IMR-90 (cell line): ENCODE measurements at regions not wholly inside any gene's neighbourhood (a gene's known extent, or its start where the extent isn't known, plus 50 kb on each side); places are given as distances from the start of the nearest gene placed in this dataset.

Experiments used
- ATAC-seq: fragments of 200-7000 bp; cut with Tn5 transposase; 2 replicates; pipeline ENCODE4 v1.9.1; 2020; ENCODE audit warnings: low read depth, mild to moderate bottlenecking, moderate library complexity
- BruUV-seq: library from RNA; stranded (reverse); fragments of 400-500 nt; replicated peaks from 2 replicates; lab custom pipeline; 2021; lab: Mats Ljungman, UMichigan
- CTCF ChIA-PET: fragments of 300-600 bp; formaldehyde crosslinking; extraction: SDS; loops from one replicate; lab custom pipeline; 2021; ENCODE audit warnings: antibody characterized with exemption; lab: Yijun Ruan, JAX
- POLR2A ChIA-PET: fragments of 300-600 bp; sonication (Branson Sonifier 250); formaldehyde crosslinking; loops from one replicate; lab custom pipeline; 2022; ENCODE audit warnings: antibody characterized with exemption; ENCODE audit not compliant: unreplicated experiment; lab: Charles Lee
- DNase-seq: peaks from one replicate; pipeline ENCODE4 v3.0.0; 2013
- H2AFZ ChIP-seq: replicated peaks from 2 replicates; pipeline ENCODE3; 2013; ENCODE audit warnings: low read length, mild to moderate bottlenecking; ENCODE audit not compliant: poor library complexity
- H2AK5ac ChIP-seq: 2 replicates; pipeline ENCODE4 v1.6.1; 2013; ENCODE audit warnings: low read depth, low read length, inconsistent platforms
- H2AK9ac ChIP-seq: replicated peaks from 2 replicates; pipeline ENCODE3; 2013; ENCODE audit warnings: mild to moderate bottlenecking, low read depth, low read length, moderate library complexity; ENCODE audit not compliant: poor library complexity
- H2BK120ac ChIP-seq: 2 replicates; pipeline ENCODE4 v1.6.1; 2013; ENCODE audit warnings: low read depth, low read length, inconsistent platforms
- H2BK15ac ChIP-seq: 3 replicates; pipeline ENCODE4 v1.6.1; 2013; ENCODE audit warnings: low read depth, low read length, inconsistent platforms
- H2BK20ac ChIP-seq: 2 replicates; pipeline ENCODE4 v1.6.1; 2013; ENCODE audit warnings: low read depth, mild to moderate bottlenecking, inconsistent platforms, low read length, moderate library complexity
- H2BK5ac ChIP-seq: 2 replicates; pipeline ENCODE4 v1.6.1; 2013; ENCODE audit warnings: mild to moderate bottlenecking, low read depth, low read length, inconsistent platforms; ENCODE audit not compliant: poor library complexity, severe bottlenecking
- H3K14ac ChIP-seq: replicated peaks from 2 replicates; pipeline ENCODE4 v1.6.1; 2013; ENCODE audit warnings: low read depth, low read length, inconsistent platforms
- H3K18ac ChIP-seq: 2 replicates; pipeline ENCODE4 v1.6.1; 2013; ENCODE audit warnings: low read depth, low read length, control low read depth
- H3K23ac ChIP-seq: 2 replicates; pipeline ENCODE4 v1.6.1; 2013; ENCODE audit warnings: low read depth, low read length, inconsistent platforms
- H3K27ac ChIP-seq: 2 replicates; pipeline ENCODE4 v1.5.1; 2013; ENCODE audit warnings: mild to moderate bottlenecking, control low read depth, low read length; ENCODE audit not compliant: insufficient read depth
- H3K27me3 ChIP-seq: 2 replicates; pipeline ENCODE4 v1.6.1; 2013; ENCODE audit warnings: low read length; ENCODE audit not compliant: control insufficient read depth, insufficient read depth
- H3K36me3 ChIP-seq: 2 replicates; pipeline ENCODE4 v1.6.1; 2013; ENCODE audit warnings: low read length, mixed read lengths; ENCODE audit not compliant: control insufficient read depth, insufficient read depth
- H3K4ac ChIP-seq: 2 replicates; pipeline ENCODE4 v1.6.1; 2013; ENCODE audit warnings: low read depth, low read length, inconsistent platforms
- H3K4me1 ChIP-seq: 2 replicates; pipeline ENCODE4 v1.6.1; 2013; ENCODE audit warnings: low read length, mixed read lengths; ENCODE audit not compliant: control insufficient read depth, insufficient read depth
- H3K4me2 ChIP-seq: 2 replicates; pipeline ENCODE4 v1.6.1; 2013; ENCODE audit warnings: low read depth, mild to moderate bottlenecking, control low read depth, low read length, moderate library complexity
- H3K4me3 ChIP-seq: 2 replicates; pipeline ENCODE4 v1.5.1; 2013; ENCODE audit warnings: low read depth, mild to moderate bottlenecking, control low read depth, low read length, moderate library complexity; ENCODE audit not compliant: insufficient read depth
- H3K56ac ChIP-seq: 2 replicates; pipeline ENCODE4 v1.6.1; 2013; ENCODE audit warnings: low read length, inconsistent platforms; ENCODE audit not compliant: insufficient read depth; ENCODE audit errors: extremely low read depth
- H3K79me1 ChIP-seq, 2 experiments: 2 replicates each; pipeline ENCODE4 v1.6.1; 2013; ENCODE audit warnings: low read length in 2 of 2, inconsistent platforms in 1 of 2, low read depth in 1 of 2
- H3K9ac ChIP-seq: 2 replicates; pipeline ENCODE4 v1.6.1; 2013; ENCODE audit warnings: low read depth, low read length, control low read depth
- H3K9me1 ChIP-seq: 2 replicates; pipeline ENCODE4 v1.6.1; 2013; ENCODE audit warnings: low read length, inconsistent platforms; ENCODE audit not compliant: insufficient read depth
- H3K9me3 ChIP-seq: 2 replicates; pipeline ENCODE4 v1.6.1; 2013; ENCODE audit warnings: low read length; ENCODE audit not compliant: control insufficient read depth, insufficient read depth
- H4K20me1 ChIP-seq: 2 replicates; pipeline ENCODE4 v1.6.1; 2013; ENCODE audit warnings: low read length, inconsistent platforms; ENCODE audit not compliant: insufficient read depth
- H4K5ac ChIP-seq: 2 replicates; pipeline ENCODE4 v1.6.1; 2013; ENCODE audit warnings: mild to moderate bottlenecking, low read depth, low read length, control low read depth
- H4K8ac ChIP-seq, 2 experiments: 2 replicates each; pipeline ENCODE4 v1.6.1; 2013; ENCODE audit warnings: low read depth in 2 of 2, low read length in 2 of 2, control low read depth in 1 of 2, inconsistent platforms in 1 of 2
- H4K91ac ChIP-seq: 2 replicates; pipeline ENCODE4 v1.6.1; 2013; ENCODE audit warnings: low read depth, low read length, inconsistent platforms; ENCODE audit not compliant: insufficient read depth
- NFE2L2 ChIP-seq: fragments of 150-350 bp; IDR thresholded peaks from 2 replicates; pipeline ENCODE4 v1.6.1; 2016; ENCODE audit warnings: low read depth, mild to moderate bottlenecking, low read length
- WGBS, 2 experiments: methylation state at CpG; one replicate each; pipeline versions ENCODE4 v1.1.5 to v1.1.7; 2013; ENCODE audit warnings: missing lambda C conversion rate in 2 of 2; ENCODE audit not compliant: insufficient read length in 1 of 2; ENCODE audit errors: extremely low coverage in 2 of 2; 5-methylcytosine and 5-hydroxymethylcytosine counted together
- dilution Hi-C: fragments of 300-500 bp; cut with HindIII; formaldehyde crosslinking; loops from one replicate; pipeline ENCODE4 v1.14.3; 2018; ENCODE audit warnings: low sequenced_read_pairs; ENCODE audit not compliant: unreplicated experiment
- in situ Hi-C: fragments of 300-500 bp; cut with MboI; formaldehyde crosslinking; loops from 3 replicates; pipeline ENCODE4 v1.14.3; 2019; ENCODE audit warnings: low sequenced_read_pairs, inconsistent platforms, mixed read lengths
- intact Hi-C: fragments of 100-400 bp; cut with micrococcal nuclease; formaldehyde crosslinking; loops from 2 replicates; pipeline ENCODE4 v1.10.0; 2022
- TF ChIP-seq, protein P1 (sequence below): fragments of 150-350 bp; IDR thresholded peaks from 2 replicates; pipeline ENCODE4 v1.6.1; 2017; ENCODE audit warnings: mild to moderate bottlenecking, antibody characterized with exemption, low read length, low read depth
- TF ChIP-seq, protein P2 (sequence below): fragments of 150-350 bp; IDR thresholded peaks from 2 replicates; pipeline ENCODE4 v1.6.1; 2016; ENCODE audit warnings: low read depth, mild to moderate bottlenecking, low read length, moderate library complexity, borderline replicate concordance

GRCh38 chr12:92332552-92332951, 186.9 kb upstream of the BTG1 start:
- H3K56ac ChIP-seq, result no peak overlapping the region
- no peaks in the 10 kb centered on the region for H3K36me3 ChIP-seq
- ATAC-seq (no peak), DNase-seq (no peak)
- H3K4me2 ChIP-seq, result no peak overlapping the region
- no peak overlapping the region for H2AK5ac ChIP-seq
- WGBS, 2 experiments, result 100% methylated on average over 1 of the region's 2 CpGs; no CpG with 5 or more reads in 1 of the 2 experiments
- TF ChIP-seq, protein P1, sequence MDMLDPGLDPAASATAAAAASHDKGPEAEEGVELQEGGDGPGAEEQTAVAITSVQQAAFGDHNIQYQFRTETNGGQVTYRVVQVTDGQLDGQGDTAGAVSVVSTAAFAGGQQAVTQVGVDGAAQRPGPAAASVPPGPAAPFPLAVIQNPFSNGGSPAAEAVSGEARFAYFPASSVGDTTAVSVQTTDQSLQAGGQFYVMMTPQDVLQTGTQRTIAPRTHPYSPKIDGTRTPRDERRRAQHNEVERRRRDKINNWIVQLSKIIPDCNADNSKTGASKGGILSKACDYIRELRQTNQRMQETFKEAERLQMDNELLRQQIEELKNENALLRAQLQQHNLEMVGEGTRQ, result no peak
- no peak for TF ChIP-seq NFE2L2
- TF ChIP-seq, protein P2, sequence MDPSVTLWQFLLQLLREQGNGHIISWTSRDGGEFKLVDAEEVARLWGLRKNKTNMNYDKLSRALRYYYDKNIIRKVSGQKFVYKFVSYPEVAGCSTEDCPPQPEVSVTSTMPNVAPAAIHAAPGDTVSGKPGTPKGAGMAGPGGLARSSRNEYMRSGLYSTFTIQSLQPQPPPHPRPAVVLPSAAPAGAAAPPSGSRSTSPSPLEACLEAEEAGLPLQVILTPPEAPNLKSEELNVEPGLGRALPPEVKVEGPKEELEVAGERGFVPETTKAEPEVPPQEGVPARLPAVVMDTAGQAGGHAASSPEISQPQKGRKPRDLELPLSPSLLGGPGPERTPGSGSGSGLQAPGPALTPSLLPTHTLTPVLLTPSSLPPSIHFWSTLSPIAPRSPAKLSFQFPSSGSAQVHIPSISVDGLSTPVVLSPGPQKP, result no peak
- ChIA-PET POLR2A (no interaction called here), CTCF (no interaction called here)
- H2AFZ ChIP-seq, result no peak overlapping the region
- intact Hi-C loops, result no loop called here
- H3K14ac ChIP-seq, result no peak overlapping the region
- H2BK20ac ChIP-seq, result no peak overlapping the region
- no peak overlapping the region for H4K8ac ChIP-seq
- no peak overlapping the region for H2BK120ac ChIP-seq
- no peaks in the 10 kb centered on the region for H3K9me3 ChIP-seq
- no peaks in the 10 kb centered on the region for H3K9me1 ChIP-seq
- no peaks in the 10 kb centered on the region for H4K20me1 ChIP-seq
- no peaks in the 10 kb centered on the region for H3K79me1 ChIP-seq
- H3K4ac ChIP-seq, result no peak overlapping the region
- no peak overlapping the region for H3K9ac ChIP-seq
- in situ Hi-C loops, result no loop called here
- no peak overlapping the region for H2BK5ac ChIP-seq
- H4K91ac ChIP-seq, result no peak overlapping the region
- no peak overlapping the region for H3K23ac ChIP-seq
- H3K4me3 ChIP-seq, result no peak overlapping the region
- no peak overlapping the region for H4K5ac ChIP-seq
- no peaks in the 10 kb centered on the region for H3K4me1 ChIP-seq
- no TSS peak for BruUV-seq
- H3K18ac ChIP-seq, result no peak overlapping the region
- H3K27ac ChIP-seq, result no peak overlapping the region
- H3K27me3 ChIP-seq, result peaks cover 2% of the 10 kb centered on the region; the same call in 1 of the 2 replicates
- H2BK15ac ChIP-seq, result no peak overlapping the region
- no peak overlapping the region for H2AK9ac ChIP-seq
- dilution Hi-C loops, result no loop called here
